ENCODE measurements at regions not wholly inside any gene's neighbourhood (a gene's known extent, or its start where the extent isn't known, plus 50 kb on each side); places are given as distances from the start of the nearest gene placed in this dataset.

DNA sequence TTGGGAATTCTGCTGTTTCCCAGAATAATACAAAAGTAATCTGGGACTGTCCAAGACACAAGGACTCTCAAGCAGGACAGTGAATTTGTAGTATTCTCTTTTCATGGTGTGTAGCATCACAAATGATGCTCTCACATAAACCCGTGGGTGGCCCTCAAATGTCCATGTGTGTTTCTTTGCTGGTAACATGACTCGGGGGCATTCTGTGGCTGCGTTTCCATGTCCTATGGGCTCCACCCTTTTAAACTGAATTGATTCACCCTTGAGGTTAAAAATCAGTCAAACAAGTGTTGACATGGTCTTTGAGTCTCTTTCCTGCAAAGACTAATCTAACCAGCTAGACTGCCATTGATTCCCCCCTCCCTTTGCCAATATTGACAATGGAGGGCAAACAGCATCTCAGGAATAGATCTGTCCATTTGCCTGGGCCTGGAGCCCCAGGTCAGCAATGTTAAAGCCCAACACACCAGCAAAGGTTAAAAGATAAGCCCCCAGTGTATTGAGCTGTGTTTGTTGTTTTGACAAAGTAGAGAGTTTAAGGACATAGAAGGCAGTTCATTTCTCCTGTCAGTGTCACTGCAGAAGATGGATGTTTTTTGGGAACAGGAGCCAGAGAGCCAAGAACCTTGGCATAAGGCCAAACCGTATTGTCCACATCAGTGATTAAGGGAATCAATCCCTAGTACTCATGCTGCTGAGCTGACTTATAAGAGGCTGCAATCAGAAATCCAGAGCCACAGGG is 117.1 kb upstream of the COX10 start:
- intact Hi-C loops (cut with DNase I; ENCODE audit: low total_unique reads): no loop called here
- DNase-seq (ENCODE audit: low spot score in 2 of 2): no peak

DNA sequence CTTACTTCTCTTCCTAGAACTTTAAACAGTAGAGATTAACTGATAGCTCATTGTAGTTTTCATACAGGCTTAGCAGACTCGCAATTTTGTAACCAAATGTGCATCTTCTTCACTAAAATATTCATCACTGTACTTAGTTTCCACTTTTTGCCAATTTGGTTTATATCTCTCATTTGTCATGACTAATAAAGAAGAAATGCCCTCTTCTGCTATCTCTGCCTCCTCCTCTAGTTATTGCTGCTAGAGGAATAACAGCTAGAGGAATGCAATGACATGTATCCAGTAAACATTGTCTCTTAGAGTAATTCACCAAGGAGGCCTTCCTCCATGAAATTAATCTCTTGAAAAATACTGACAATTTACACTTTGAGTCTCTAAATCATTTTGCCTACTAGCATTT is 115.5 kb upstream of the COX10 start:
- Histone ChIP-seq H3K36me3 (no peaks in the 10 kb centered on the region), H3K4me3 (no peak overlapping the region), H3K4me1 (no peaks in the 10 kb centered on the region), H3K27me3 (no peaks in the 10 kb centered on the region), H3K27ac (no peak overlapping the region), H3K9me3 (no peaks in the 10 kb centered on the region)
- intact Hi-C loops (cut with DNase I; ENCODE audit: low total_unique reads): no loop called here
- no peak for TF ChIP-seq POLR2A (IDR thresholded peaks at IDR 0.05)
- DNase-seq (ENCODE audit: low spot score in 2 of 2): no peak

More for the DNA sequence above, 117.1 kb upstream of the COX10 start:
- H3K4me1 ChIP-seq: no peaks in the 10 kb centered on the region
- no peak for TF ChIP-seq POLR2A (IDR thresholded peaks at IDR 0.05)
- no peak for TF ChIP-seq POLR2AphosphoS5 (IDR thresholded peaks at IDR 0.05)
- TF ChIP-seq, protein P1, sequence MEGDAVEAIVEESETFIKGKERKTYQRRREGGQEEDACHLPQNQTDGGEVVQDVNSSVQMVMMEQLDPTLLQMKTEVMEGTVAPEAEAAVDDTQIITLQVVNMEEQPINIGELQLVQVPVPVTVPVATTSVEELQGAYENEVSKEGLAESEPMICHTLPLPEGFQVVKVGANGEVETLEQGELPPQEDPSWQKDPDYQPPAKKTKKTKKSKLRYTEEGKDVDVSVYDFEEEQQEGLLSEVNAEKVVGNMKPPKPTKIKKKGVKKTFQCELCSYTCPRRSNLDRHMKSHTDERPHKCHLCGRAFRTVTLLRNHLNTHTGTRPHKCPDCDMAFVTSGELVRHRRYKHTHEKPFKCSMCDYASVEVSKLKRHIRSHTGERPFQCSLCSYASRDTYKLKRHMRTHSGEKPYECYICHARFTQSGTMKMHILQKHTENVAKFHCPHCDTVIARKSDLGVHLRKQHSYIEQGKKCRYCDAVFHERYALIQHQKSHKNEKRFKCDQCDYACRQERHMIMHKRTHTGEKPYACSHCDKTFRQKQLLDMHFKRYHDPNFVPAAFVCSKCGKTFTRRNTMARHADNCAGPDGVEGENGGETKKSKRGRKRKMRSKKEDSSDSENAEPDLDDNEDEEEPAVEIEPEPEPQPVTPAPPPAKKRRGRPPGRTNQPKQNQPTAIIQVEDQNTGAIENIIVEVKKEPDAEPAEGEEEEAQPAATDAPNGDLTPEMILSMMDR (IDR thresholded peaks at IDR 0.05): no peak
- H3K4me3 ChIP-seq: no peak overlapping the region
- no peaks in the 10 kb centered on the region for H3K9me3 ChIP-seq
- H3K36me3 ChIP-seq: no peaks in the 10 kb centered on the region
- no peaks in the 10 kb centered on the region for H3K27me3 ChIP-seq
- H3K27ac ChIP-seq: no peak overlapping the region

DNA sequence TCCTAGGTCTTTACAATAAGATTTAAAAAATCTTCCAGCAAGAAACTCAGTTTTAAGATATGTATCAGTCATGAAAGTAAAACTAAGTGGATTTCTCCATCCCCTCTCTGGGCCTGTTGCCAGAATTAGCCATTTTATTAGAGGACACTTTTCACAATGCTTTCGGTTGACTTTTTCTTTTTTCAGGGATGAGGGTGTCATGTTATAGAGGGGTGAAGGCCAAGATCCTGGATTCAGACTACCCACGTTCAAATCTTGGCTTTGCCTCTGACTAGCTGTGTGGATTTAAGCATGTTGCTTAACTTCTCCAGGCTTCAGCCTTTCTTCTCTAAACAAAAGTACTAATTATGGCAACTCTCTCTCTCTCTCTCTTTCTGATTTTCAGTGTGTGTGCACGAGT is 111.7 kb upstream of the COX10 start:
- no peaks in the 10 kb centered on the region for H3K9me3 ChIP-seq
- no peak overlapping the region for H3K4me3 ChIP-seq
- H3K4me1 ChIP-seq: no peaks in the 10 kb centered on the region
- no peak overlapping the region for H3K27ac ChIP-seq
- intact Hi-C loops (cut with DNase I; ENCODE audit: low total_unique reads): no loop called here
- H3K36me3 ChIP-seq: no peaks in the 10 kb centered on the region
- no peak for TF ChIP-seq POLR2AphosphoS5 (IDR thresholded peaks at IDR 0.05)
- TF ChIP-seq POLR2A (IDR thresholded peaks at IDR 0.05): no peak
- TF ChIP-seq, protein P1 (IDR thresholded peaks at IDR 0.05): no peak
- DNase-seq (ENCODE audit: low spot score in 2 of 2): no peak
- no peaks in the 10 kb centered on the region for H3K27me3 ChIP-seq

DNA sequence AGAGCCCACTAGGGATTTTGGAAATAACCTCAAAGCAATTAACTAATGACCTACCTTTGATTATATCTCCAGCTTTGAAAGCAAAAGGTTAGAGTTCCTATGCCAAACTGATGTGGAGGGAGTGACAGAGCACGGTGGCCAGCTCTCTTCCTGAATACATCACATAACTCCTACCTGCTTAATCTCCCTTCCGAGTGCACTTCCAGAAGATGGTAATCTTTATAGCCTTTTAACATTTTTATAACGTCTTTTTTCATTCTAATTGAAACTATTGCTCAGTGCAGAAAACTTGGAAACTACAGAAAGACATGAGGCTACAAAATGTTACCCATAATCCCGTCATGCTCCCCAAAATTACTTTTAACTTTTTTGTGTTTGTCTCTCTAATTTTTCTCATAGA is 110.5 kb upstream of the COX10 start:
- H3K36me3 ChIP-seq: no peaks in the 10 kb centered on the region
- no peak overlapping the region for H3K4me3 ChIP-seq
- no peaks in the 10 kb centered on the region for H3K27me3 ChIP-seq
- H3K9me3 ChIP-seq: no peaks in the 10 kb centered on the region
- no peak overlapping the region for H3K27ac ChIP-seq
- DNase-seq (ENCODE audit: low spot score in 2 of 2): no peak
- intact Hi-C loops (cut with DNase I; ENCODE audit: low total_unique reads): no loop called here
- no peaks in the 10 kb centered on the region for H3K4me1 ChIP-seq
- TF ChIP-seq POLR2A (IDR thresholded peaks at IDR 0.05) (no peak), POLR2AphosphoS5 (IDR thresholded peaks at IDR 0.05) (no peak)
- TF ChIP-seq, protein P1 (IDR thresholded peaks at IDR 0.05): no peak

DNA sequence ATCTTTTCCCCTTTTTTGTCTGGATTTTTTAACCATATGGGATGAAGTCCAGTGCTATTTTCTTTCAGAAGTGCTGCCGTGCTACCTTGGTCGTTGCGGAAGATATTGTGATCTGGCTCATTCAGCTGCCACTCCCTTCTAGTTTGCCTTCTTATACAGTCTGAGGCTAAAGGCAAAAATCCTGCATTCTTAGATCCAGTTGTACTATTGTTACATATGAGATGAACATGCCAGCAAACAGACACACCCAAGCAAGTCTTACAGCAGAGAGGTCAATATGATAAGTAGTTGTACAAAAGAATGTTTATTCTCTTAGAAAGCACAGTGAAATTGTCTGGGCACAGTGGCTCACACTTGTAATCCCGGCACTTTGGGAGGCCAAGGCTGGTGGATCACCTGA is 108.0 kb upstream of the COX10 start:
- no peaks in the 10 kb centered on the region for H3K27me3 ChIP-seq
- intact Hi-C loops (cut with DNase I; ENCODE audit: low total_unique reads): no loop called here
- H3K27ac ChIP-seq: no peak overlapping the region
- no peaks in the 10 kb centered on the region for H3K4me1 ChIP-seq
- no peak overlapping the region for H3K4me3 ChIP-seq
- H3K36me3 ChIP-seq: no peaks in the 10 kb centered on the region
- no peak for DNase-seq (ENCODE audit: low spot score in 2 of 2)
- no peak for TF ChIP-seq POLR2AphosphoS5 (IDR thresholded peaks at IDR 0.05)
- TF ChIP-seq, protein P1 (IDR thresholded peaks at IDR 0.05): no peak
- no peak for TF ChIP-seq POLR2A (IDR thresholded peaks at IDR 0.05)
- H3K9me3 ChIP-seq: no peaks in the 10 kb centered on the region
